Superior temporal gyrus (tissue), 1 donor: ENCODE measurements at regions not wholly inside any gene's neighbourhood (a gene's known extent, or its start where the extent isn't known, plus 50 kb on each side); places are given as distances from the start of the nearest gene placed in this dataset.
A peak's percentile ranks its signal among the peaks of the same experiment; 100 is the strongest.

Source experiments
- DNase-seq: peaks from one replicate; pipeline ENCODE4 v3.0.0-alpha.2; 2016; ENCODE audit errors: extremely low spot score

- DNase-seq, result no peak
Observed at GRCh38 chr10:111344804-111345203, 268.0 kb downstream of the ADRA2A start.

GRCh38 chr10:111347386-111348013, 270.7 kb downstream of the ADRA2A start:
- DNase-seq, result no peak

- no peak for DNase-seq
Observed at GRCh38 chr10:111348076-111348475, 271.2 kb downstream of the ADRA2A start.

- DNase-seq, result no peak
Observed at GRCh38 chr10:111354859-111355258, 278.0 kb downstream of the ADRA2A start.

GRCh38 chr10:111356571-111356970, 279.7 kb downstream of the ADRA2A start:
- DNase-seq, result no peak

- DNase-seq, result no peak
Observed at GRCh38 chr10:111357859-111358258, 281.0 kb downstream of the ADRA2A start.

- DNase-seq, result no peak
Observed at GRCh38 chr10:111360260-111360925, 283.6 kb downstream of the ADRA2A start.

GRCh38 chr10:111367531-111367930, 290.7 kb downstream of the ADRA2A start:
- no peak for DNase-seq

GRCh38 chr10:111370101-111370500, 293.3 kb downstream of the ADRA2A start:
- DNase-seq, result no peak

- no peak for DNase-seq
Observed at GRCh38 chr10:111373696-111374095, 296.9 kb downstream of the ADRA2A start.

GRCh38 chr10:111379534-111380187, 302.8 kb downstream of the ADRA2A start:
- peak; percentile 40 for DNase-seq

GRCh38 chr10:111384556-111384955, 307.7 kb downstream of the ADRA2A start:
- no peak for DNase-seq

GRCh38 chr10:111390813-111391563, 314.2 kb downstream of the ADRA2A start:
- DNase-seq, result no peak

- peak; percentile 24 for DNase-seq
Observed at GRCh38 chr10:111392159-111392558, 315.3 kb downstream of the ADRA2A start.

GRCh38 chr10:111392910-111393309, 316.1 kb downstream of the ADRA2A start:
- peak; percentile 14 for DNase-seq

GRCh38 chr10:111410740-111411139, 333.9 kb downstream of the ADRA2A start:
- DNase-seq, result no peak

GRCh38 chr10:111425459-111425858, 348.6 kb downstream of the ADRA2A start:
- no peak for DNase-seq

- DNase-seq, result no peak
Observed at GRCh38 chr10:111429288-111430028, 352.6 kb downstream of the ADRA2A start.

GRCh38 chr10:111430070-111430469, 353.2 kb downstream of the ADRA2A start:
- no peak for DNase-seq

- DNase-seq, result no peak
Observed at GRCh38 chr10:111432588-111432987, 355.8 kb downstream of the ADRA2A start.

- DNase-seq, result no peak
Observed at GRCh38 chr10:111435871-111436270, 359.0 kb downstream of the ADRA2A start.
